GM19043 (cell line): ENCODE measurements at regions not wholly inside any gene's neighbourhood (a gene's known extent, or its start where the extent isn't known, plus 50 kb on each side); places are given as distances from the start of the nearest gene placed in this dataset.

Source experiments
- ATAC-seq: cut with Tn5 transposase; IDR thresholded peaks from one replicate; pipeline ENCODE4 v1.9.1; 2021; ENCODE audit warnings: low read depth; ENCODE audit not compliant: unreplicated experiment

DNA sequence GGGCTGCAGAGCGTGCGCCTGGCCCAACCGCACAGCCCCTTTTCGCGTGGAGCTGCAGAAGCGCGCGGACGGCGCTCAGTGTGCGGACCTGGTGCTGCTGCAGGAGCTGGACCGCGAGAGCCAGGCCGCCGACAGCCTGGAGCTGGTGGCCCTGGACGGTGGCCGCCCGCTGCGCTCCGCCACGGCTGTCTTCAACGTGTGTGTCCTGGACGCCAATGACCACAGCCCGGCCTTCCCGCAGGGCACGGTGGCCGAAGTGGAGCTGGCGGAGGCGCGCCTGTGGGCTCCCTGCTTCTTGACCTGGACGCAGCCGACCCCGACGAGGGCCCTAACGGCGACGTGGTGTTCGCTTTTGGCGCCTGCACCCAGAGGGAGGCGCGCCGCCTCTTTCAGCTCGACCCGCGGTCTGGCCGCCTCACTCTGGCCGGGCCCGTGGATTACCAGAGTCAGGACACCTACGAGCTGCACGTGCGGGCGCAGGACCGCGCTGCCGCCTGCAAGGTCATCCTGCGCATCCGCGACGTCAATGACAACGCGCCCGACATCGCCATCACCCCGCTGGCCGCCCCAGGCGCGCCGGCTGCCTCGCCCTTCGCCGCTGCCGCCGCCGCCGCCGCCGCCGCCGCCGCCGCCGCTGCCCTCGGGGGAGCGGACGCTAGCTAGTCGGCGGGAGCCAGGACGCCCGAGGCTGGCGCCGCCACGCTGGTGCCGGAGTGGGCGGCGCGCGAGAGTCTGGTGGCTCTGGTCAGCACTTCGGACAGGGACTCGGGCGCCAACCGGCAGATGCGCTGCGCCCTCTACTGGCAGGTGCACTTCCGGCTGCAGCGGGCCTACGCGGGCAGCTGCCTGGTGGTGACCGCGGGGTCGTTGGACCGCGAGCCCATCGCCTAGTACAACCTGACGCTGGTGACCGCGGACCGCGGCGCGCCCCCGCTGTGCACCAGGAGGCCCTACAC lies 172.2 kb downstream of the OLFM4 start:
- no peak for ATAC-seq

- ATAC-seq: no peak
These were observed 173.0 kb downstream of the OLFM4 start for GRCh38 chr13:53201454-53202225.

GRCh38 chr13:53204598-53204997 lies 176.0 kb downstream of the OLFM4 start:
- no peak for ATAC-seq

DNA sequence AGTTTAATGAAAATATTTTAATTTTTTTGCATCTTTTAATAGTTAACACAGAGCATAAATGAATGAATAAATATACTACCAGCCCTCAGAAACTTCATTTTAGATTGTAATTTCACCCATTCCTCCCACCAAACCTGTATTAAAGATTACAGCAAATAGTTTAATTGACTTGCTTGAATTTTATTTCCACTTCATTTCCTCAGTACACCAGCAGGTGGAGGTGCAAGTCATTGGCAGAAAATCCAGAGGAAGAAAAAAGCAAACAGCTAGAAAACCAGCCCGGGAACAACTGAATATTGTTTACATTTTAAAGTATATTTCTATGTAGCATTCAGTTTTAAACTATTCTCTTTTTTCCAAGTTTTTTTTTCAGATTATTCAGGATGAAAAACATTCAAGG lies 177.8 kb downstream of the OLFM4 start:
- ATAC-seq: no peak

GRCh38 chr13:53207556-53207955 lies 178.9 kb downstream of the OLFM4 start:
- ATAC-seq: no peak

DNA sequence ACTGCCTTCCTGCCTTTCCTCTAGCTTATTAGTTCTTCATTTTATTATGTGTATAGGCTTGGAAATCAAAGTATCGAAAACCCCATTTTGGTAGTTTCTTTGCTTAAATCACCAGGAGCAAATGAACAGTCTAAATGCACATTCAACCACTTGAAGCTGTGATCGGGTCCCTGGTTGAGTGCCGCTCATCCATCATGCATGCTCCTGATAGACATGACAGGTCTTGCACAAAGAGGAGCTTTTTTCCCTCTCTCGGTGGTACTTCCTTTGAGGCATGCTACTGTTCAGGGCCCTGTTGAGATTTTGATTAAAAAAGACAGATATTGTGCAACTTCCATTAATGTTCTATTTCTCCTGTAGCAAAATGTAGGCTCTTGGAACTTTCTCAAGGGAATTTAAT lies 185.8 kb downstream of the OLFM4 start:
- no peak for ATAC-seq

DNA sequence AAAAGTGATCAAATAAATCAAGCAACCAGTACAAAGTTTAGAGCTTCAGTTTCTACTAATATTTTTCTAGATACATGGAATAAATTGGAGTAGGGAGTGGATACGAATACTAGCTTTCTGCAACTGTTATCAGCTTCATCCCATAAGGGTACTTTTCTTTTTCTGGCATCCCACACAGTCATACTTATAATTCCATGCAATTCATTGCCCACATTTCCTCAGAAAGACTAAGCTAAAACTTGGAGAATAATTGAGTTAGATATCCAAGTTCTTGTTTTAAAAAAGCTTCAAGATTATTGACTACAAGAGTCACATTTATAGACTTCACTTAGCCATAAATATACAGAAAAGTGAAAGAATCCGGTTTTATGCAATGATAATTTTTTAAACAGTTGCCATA lies 186.9 kb downstream of the OLFM4 start:
- ATAC-seq: no peak

- no peak for ATAC-seq
These were observed 188.2 kb downstream of the OLFM4 start for GRCh38 chr13:53216773-53217172.

DNA sequence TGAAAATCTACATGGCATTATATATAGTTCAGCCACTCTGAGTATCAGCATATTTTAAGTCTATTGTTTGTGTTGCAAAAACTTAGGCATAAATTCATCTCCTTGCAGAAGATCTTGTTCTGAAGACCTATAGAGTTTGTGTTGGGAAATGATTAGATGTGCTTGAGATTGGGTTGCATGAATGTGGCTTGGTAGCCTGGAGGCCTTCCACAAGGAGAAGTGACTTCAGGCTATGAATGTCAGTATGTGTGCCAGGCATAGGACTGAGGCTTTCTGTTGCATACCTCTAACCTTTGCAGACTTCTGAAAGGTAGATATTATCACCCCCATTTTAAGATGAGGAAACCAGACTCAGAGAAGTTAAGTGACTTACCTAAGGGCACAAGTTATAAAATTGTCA lies 188.6 kb downstream of the OLFM4 start:
- no peak for ATAC-seq

GRCh38 chr13:53220038-53220437 lies 191.4 kb downstream of the OLFM4 start:
- no peak for ATAC-seq

DNA sequence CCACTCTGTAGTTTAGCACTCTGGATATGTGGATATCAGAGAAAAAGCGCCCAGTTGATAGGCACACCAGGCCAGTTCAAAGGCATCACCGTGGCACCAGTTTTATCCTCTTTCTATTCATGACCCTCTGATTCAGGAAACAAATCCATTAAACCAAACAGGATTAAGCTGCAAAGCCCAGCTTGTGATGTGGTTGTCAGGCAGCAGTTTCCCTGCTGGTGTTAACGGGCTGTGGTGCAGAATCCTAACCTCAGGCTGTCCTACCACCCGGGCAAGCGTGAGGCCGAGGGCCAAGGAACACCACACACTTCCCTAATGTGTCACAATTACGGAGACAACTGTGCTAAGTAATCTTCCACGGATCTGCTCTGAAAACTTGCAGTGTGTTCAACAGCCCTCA lies 209.1 kb downstream of the OLFM4 start:
- ATAC-seq: no peak

DNA sequence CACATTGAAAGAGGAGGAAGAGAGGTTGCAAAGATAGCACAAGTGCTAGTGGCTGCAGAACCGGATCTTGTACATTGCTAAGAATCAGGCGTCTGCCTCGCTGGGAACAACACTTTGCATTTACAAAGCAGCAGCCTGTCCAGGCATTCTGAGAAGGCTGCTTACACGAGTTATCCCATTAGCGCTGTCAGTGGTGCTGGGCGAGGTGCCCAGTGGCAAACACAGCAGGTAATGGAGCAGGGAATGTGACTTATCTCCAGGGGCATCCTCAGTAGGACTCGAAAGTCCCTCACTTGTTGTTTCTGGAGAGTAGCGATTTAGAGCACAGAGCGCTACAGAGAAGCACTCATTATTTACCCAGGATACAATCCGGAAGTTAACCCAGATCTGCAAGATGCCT lies 209.6 kb downstream of the OLFM4 start:
- no peak for ATAC-seq

GRCh38 chr13:53240401-53241025 lies 211.9 kb downstream of the OLFM4 start:
- ATAC-seq: no peak

DNA sequence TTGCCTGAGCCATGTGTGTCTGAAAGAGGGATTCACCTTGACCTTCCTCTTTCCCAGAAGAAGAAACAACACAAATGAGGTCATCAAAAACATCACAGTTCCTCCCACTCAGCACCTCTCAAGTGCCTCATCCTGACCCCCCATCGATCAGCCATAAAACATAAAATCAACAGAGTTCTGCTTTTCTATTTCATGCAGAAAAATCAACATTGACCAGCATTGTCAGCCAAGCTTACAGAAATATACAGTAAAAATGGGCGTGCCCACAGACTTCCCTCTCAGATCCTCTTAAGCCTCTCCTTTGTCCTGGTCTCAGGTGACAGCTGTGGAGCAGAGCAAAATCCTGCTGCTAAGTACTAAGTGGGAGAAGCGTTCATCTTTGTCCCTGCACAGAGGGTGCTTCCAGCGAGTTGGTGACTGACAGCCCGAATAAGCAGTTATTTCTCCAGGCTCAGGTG lies 213.3 kb downstream of the OLFM4 start:
- no peak for ATAC-seq

DNA sequence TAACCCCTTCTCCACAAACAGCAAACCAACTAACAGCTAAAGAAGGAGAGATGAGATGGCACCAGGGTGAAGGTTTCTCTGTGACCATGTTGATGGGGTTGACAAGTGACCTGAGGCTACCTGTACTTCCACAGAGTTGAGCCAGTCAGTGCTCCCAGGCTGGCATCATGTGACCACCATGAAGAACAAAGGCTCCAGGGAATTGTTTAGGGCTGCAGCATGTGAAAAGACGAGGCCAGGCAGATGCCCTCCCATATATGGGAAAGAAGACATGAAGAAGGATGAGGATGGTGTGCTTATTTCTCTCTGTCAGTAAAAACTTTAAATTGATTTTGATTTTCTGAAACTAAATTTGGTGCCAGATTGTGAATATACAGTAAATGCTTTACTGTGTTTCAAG lies 220.6 kb downstream of the OLFM4 start:
- ATAC-seq: no peak

GRCh38 chr13:53250272-53250875 lies 221.8 kb downstream of the OLFM4 start:
- peak; percentile 84 for ATAC-seq

DNA sequence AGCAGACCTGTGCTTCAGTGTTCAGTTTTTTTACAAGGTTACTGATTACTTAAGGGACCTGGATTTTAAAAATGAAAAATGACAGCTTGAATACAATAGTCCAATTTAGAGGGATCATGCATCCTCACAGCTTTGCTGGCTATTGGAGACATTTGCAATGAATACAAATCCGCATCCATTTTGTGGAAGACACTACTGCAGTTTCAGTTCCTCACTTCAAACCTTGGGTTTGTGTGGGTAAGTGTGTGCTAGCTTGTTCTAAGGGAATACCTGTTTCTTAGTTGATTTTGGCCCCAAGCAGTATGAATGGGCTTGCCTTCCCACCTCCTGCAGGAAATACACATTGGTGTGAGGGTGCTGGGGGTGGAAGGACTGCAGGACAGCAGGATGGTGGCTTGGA lies 222.4 kb downstream of the OLFM4 start:
- no peak for ATAC-seq

GRCh38 chr13:53254500-53254899 lies 225.9 kb downstream of the OLFM4 start:
- ATAC-seq: no peak

- no peak for ATAC-seq
These were observed 227.2 kb downstream of the OLFM4 start for GRCh38 chr13:53255795-53256194.

DNA sequence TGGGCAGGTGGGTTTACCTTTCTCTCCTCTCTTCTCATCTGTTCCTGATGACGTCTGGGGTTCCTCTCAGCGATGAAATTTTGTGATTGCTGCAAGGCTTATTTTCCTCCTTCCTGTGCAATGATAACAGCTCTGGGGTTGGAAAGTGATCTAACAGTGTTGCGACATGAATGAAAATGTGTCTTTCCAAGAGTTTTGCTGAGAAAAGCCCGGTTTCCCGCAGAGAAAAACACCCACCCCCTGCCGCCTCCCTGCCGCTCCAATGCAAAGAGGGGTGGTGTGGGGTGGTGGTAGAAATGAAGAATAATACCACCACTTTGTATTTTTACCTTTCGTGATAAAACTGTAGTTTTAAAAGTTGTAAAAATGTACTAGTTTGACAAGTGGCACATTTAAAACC lies 232.0 kb downstream of the OLFM4 start:
- no peak for ATAC-seq
